GM23338 (cell line): ENCODE measurements at regions not wholly inside any gene's neighbourhood (a gene's known extent, or its start where the extent isn't known, plus 50 kb on each side); places are given as distances from the start of the nearest gene placed in this dataset.

ENCODE experiments used
- ATAC-seq: fragments of 200-7000 bp; cut with Tn5 transposase; 3 replicates; pipeline ENCODE4 v1.9.1; 2020
- DNase-seq: peaks from one replicate; pipeline ENCODE4 v3.0.0-alpha.2; 2015; ENCODE audit warnings: low spot score
- H2AFZ ChIP-seq: fragments of 200-600 bp; sonication (generic); 2 replicates; pipeline ENCODE4 v1.8.0; 2016; ENCODE audit warnings: antibody characterized with exemption, mild to moderate bottlenecking, moderate library complexity
- H3F3A ChIP-seq: fragments of 200-600 bp; sonication (generic); replicated peaks from 2 replicates; pipeline ENCODE4 v1.8.0; 2017; ENCODE audit warnings: antibody characterized with exemption, mixed run types, low read depth
- H3K27ac ChIP-seq: fragments of 200-600 bp; sonication (generic); 2 replicates; pipeline ENCODE4 v1.6.1; 2016; ENCODE audit warnings: low read depth
- H3K27me3 ChIP-seq: fragments of 200-600 bp; sonication (generic); 2 replicates; pipeline ENCODE4 v1.8.0; 2016; ENCODE audit warnings: mild to moderate bottlenecking, mixed run types, moderate library complexity; ENCODE audit not compliant: insufficient read depth
- H3K36me3 ChIP-seq: fragments of 200-600 bp; sonication (generic); 2 replicates; pipeline ENCODE4 v1.8.0; 2016; ENCODE audit warnings: mild to moderate bottlenecking; ENCODE audit not compliant: insufficient read depth
- H3K4me1 ChIP-seq: fragments of 200-600 bp; sonication (generic); 2 replicates; pipeline ENCODE4 v1.8.0; 2016; ENCODE audit warnings: mild to moderate bottlenecking, moderate library complexity; ENCODE audit not compliant: insufficient read depth
- H3K4me2 ChIP-seq: fragments of 200-600 bp; sonication (generic); 2 replicates; pipeline ENCODE4 v1.7.1; 2017; ENCODE audit warnings: mixed run types
- H3K4me3 ChIP-seq: fragments of 200-600 bp; sonication (generic); 2 replicates; pipeline ENCODE4 v1.6.1; 2016; ENCODE audit warnings: mixed run types
- H3K79me2 ChIP-seq: fragments of 200-600 bp; sonication (generic); replicated peaks from 2 replicates; pipeline ENCODE4 v1.8.0; 2017; ENCODE audit warnings: mild to moderate bottlenecking; ENCODE audit not compliant: insufficient read depth
- H3K9me2 ChIP-seq: fragments of 200-600 bp; sonication (generic); 2 replicates; pipeline ENCODE4 v1.8.0; 2017; ENCODE audit not compliant: insufficient read depth
- H4K20me1 ChIP-seq: fragments of 200-600 bp; sonication (generic); replicated peaks from 2 replicates; pipeline ENCODE4 v1.8.0; 2017; ENCODE audit warnings: mild to moderate bottlenecking; ENCODE audit not compliant: insufficient read depth
- H3K27ac Mint-ChIP-seq: 2 replicates; pipeline ENCODE4 v1.8.0; 2020; ENCODE audit warnings: inconsistent platforms, mild to moderate bottlenecking, moderate library complexity, mixed read lengths
- H3K27me3 Mint-ChIP-seq: 3 replicates; pipeline ENCODE4 v1.8.0; 2022; ENCODE audit warnings: low read depth, mild to moderate bottlenecking, moderate library complexity, mixed read lengths, inconsistent platforms; ENCODE audit not compliant: insufficient read depth, poor library complexity
- H3K36me3 Mint-ChIP-seq: 3 replicates; pipeline ENCODE4 v1.8.0; 2021; ENCODE audit warnings: low read depth, mild to moderate bottlenecking, inconsistent platforms, moderate library complexity, mixed read lengths
- H3K4me1 Mint-ChIP-seq: 3 replicates; pipeline ENCODE4 v1.8.0; 2020; ENCODE audit warnings: mild to moderate bottlenecking, inconsistent platforms, mixed read lengths
- H3K4me3 Mint-ChIP-seq: 3 replicates; pipeline ENCODE4 v1.8.0; 2021; ENCODE audit warnings: moderate library complexity, mild to moderate bottlenecking, inconsistent platforms, mixed read lengths
- H3K9me3 Mint-ChIP-seq: 3 replicates; pipeline ENCODE4 v1.8.0; 2020; ENCODE audit warnings: moderate library complexity, mild to moderate bottlenecking, inconsistent platforms, mixed read lengths
- CREB1 ChIP-seq: fragments of 250-450 bp; sonication (Bioruptor Pico); IDR thresholded peaks from 2 replicates; pipeline ENCODE4 v1.5.0; 2020; ENCODE audit warnings: low read depth, mild to moderate bottlenecking, moderate library complexity
- CTCF ChIP-seq, 2 experiments: fragments of 200-600 bp in 1 of 2; sonication (generic) in 1 of 2; conservative IDR thresholded peaks; 2 replicates each; pipeline versions ENCODE4 v1.5.1 to v1.6.1; 2016 to 2017; ENCODE audit warnings: antibody characterized with exemption in 2 of 2, low read depth in 2 of 2, mild to moderate bottlenecking in 2 of 2, moderate library complexity in 1 of 2
- ETS1 ChIP-seq: IDR thresholded peaks from 2 replicates; pipeline ENCODE4 v1.6.1; 2016; ENCODE audit warnings: antibody characterized with exemption
- EZH2 ChIP-seq: fragments of 200-600 bp; sonication (generic); IDR thresholded peaks from one replicate; pipeline ENCODE4 v1.8.0; 2017; ENCODE audit warnings: antibody characterized with exemption, mild to moderate bottlenecking, low read depth; ENCODE audit not compliant: unreplicated experiment
- EZH2phosphoT487 ChIP-seq: fragments of 200-600 bp; sonication (generic); IDR thresholded peaks from one replicate; pipeline ENCODE4 v1.8.1; 2018; ENCODE audit warnings: antibody characterized with exemption; ENCODE audit not compliant: unreplicated experiment
- JUNB ChIP-seq: IDR thresholded peaks from one replicate; pipeline ENCODE4 v1.6.1; 2016; ENCODE audit warnings: antibody characterized with exemption; ENCODE audit not compliant: unreplicated experiment
- NANOG ChIP-seq: IDR thresholded peaks from 2 replicates; pipeline ENCODE4 v1.6.1; 2016; ENCODE audit warnings: antibody characterized with exemption, borderline replicate concordance
- POLR2AphosphoS5 ChIP-seq: IDR thresholded peaks from 2 replicates; pipeline ENCODE4 v1.6.1; 2016; ENCODE audit warnings: antibody characterized with exemption, low read depth
- REST ChIP-seq: IDR thresholded peaks from one replicate; pipeline ENCODE4 v1.6.1; 2018; ENCODE audit warnings: antibody characterized with exemption; ENCODE audit not compliant: unreplicated experiment
- STAT1 ChIP-seq: IDR thresholded peaks from one replicate; pipeline ENCODE4 v1.6.1; 2016; ENCODE audit warnings: antibody characterized with exemption; ENCODE audit not compliant: unreplicated experiment
- ZNF114 ChIP-seq: fragments of 250-450 bp; sonication (Bioruptor Pico); IDR thresholded peaks from 2 replicates; pipeline ENCODE4 v1.5.0; 2020; ENCODE audit warnings: mild to moderate bottlenecking, moderate library complexity
- ZNF331 ChIP-seq: fragments of 250-450 bp; sonication (Bioruptor Pico); IDR thresholded peaks from 2 replicates; pipeline ENCODE4 v1.5.0; 2020; ENCODE audit warnings: low read depth, mild to moderate bottlenecking, moderate library complexity

GRCh38 chr13:73268306-73268705 lies 209.5 kb downstream of the KLF5 start (continued):
- TF ChIP-seq REST: no peak

- H3K36me3 Mint-ChIP-seq: no peaks in the 10 kb centered on the region
- no peak overlapping the region for H3K27ac Mint-ChIP-seq
- TF ChIP-seq EZH2phosphoT487: no peak
- TF ChIP-seq CTCF (conservative IDR thresholded peaks at IDR 0.05; ENCODE audit: low read depth in 2 of 2): no peak
- no peak for TF ChIP-seq NANOG
- TF ChIP-seq STAT1: no peak
- TF ChIP-seq CREB1: no peak
- TF ChIP-seq JUNB: no peak
- TF ChIP-seq ZNF331 (CRISPR knock-in tag): no peak
- TF ChIP-seq POLR2AphosphoS5: no peak
- no peak for TF ChIP-seq EZH2
- TF ChIP-seq REST: no peak
- no peak for TF ChIP-seq ZNF114 (CRISPR knock-in tag)
- TF ChIP-seq ETS1: no peak
Observed at GRCh38 chr13:73266640-73267180, 207.9 kb downstream of the KLF5 start.

More at GRCh38 chr13:73266640-73267180, 207.9 kb downstream of the KLF5 start:
- peaks cover 5% of the 10 kb centered on the region; the same call in 1 of the 3 replicates for H3K9me3 Mint-ChIP-seq
- Histone ChIP-seq H3K4me1 (no peaks in the 10 kb centered on the region), H3K4me3 (no peak overlapping the region), H3K4me2 (no peak overlapping the region), H3K9me2 (no peaks in the 10 kb centered on the region; the same call in 1 of the 2 replicates), H3F3A (no peaks in the 10 kb centered on the region), H2AFZ (no peak overlapping the region), H3K36me3 (no peaks in the 10 kb centered on the region), H4K20me1 (no peaks in the 10 kb centered on the region), H3K27ac (no peak overlapping the region), H3K27me3 (no peaks in the 10 kb centered on the region), H3K79me2 (no peaks in the 10 kb centered on the region)
- no peak overlapping the region for H3K4me3 Mint-ChIP-seq
- DNase-seq (no peak), ATAC-seq (no peak)
- H3K4me1 Mint-ChIP-seq: no peaks in the 10 kb centered on the region
- peaks cover 5% of the 10 kb centered on the region for H3K27me3 Mint-ChIP-seq
